ENCODE measurements at regions not wholly inside any gene's neighbourhood (a gene's known extent, or its start where the extent isn't known, plus 50 kb on each side); places are given as distances from the start of the nearest gene placed in this dataset.
"Not testable (repeated sequence)": the region's sequence is repeated elsewhere in the genome, so short reads cannot be mapped to it uniquely, and the experiment has no call there.

DNA sequence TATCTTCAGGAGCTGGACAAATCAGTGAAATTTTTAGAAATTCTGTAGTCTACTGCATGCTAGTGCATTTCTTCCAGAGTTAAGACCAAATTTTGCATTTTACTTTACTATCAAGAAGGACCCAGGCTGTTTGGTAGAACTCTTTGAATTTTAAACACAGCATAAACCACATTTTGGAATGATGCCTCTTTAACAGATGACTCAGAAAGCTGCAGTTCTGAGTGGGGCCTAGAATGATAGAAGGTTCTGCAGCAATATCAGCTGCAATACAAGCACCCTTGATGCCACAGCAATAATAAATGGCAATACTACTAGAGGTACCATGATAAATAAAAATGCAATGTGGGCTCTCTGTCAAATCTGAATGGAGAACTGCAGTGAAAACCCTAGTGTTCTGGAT, 198.7 kb downstream of the TMA16 start:
- no peak for DNase-seq (ENCODE audit: low read depth)

DNA sequence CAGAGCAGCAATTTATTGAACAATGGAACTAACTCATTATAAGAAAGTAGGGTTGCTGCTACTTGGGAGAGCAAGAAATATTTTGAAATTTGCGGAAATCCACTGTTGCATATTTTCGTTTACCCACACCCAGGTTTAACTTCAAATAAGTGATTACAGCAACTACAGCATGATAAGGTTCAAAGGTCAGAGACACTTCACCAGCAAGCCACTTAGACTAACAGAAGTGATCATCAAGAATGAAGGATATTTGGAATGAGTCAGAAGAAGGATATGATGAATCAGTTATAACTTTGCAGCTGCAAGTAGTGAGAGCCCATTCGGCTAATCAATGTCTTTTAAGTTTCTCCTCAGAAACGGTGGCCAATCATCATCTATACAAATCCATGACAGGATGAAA, 199.3 kb downstream of the TMA16 start:
- DNase-seq (ENCODE audit: low read depth), result no peak

DNA sequence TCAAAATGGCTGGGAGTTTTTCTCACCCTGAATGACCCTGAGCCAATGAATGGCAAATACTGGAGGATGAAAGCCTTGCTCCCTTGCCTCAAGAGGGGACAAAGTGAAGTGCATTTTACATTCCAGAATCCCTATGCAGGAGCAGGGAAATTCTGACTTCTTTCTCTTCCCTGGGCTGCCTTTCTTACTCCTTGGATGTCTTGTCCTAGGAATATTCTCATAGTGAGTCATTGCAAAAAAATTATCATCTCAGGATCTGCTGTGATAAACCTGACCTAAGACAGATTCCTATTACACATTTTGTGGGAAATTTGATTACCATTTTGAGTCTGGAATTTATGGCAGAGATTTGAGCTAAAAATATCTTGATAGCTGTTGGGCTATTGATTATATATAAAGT, 199.9 kb downstream of the TMA16 start:
- no peak for DNase-seq (ENCODE audit: low read depth)

DNA sequence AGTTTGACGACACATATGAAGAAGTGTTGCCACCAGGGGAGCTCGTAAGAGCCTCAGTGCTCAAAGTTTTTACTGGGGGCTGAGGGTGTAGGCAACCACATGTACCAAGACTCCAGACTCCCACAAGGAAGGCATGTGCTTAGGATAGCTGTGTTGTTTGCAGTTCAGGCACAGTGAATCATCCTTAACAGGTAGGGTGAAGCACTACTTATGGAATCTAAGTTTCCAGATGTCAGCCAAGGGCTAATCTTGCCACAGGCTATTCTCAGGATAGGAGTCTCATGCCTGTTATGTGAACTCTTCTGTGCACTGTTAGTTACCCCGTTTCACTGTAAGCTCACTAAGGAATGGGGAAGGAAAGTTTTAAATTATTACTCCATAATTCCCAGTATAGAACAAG, 202.6 kb downstream of the TMA16 start:
- no peak for DNase-seq (ENCODE audit: low read depth)

DNA sequence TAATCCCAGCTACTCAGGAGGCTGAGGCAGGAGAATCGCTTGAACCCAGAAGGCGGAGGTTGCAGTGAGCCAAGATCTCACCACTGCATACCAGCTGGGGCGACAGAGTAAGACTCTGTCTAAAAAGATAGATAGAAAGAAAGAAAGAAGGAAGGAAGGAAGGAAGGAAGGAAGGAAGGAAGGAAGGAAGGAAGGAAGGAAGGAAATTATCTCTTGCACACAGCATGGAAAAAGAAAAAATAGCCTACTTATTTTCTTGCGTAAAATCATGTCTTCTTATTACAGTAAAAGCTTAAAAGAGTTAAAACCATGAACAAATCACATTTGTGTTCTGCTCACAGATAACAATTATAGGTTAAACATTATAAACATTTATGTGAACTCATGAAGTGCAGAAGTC, 205.9 kb downstream of the TMA16 start:
- DNase-seq (ENCODE audit: low read depth), result not testable (repeated sequence)

DNA sequence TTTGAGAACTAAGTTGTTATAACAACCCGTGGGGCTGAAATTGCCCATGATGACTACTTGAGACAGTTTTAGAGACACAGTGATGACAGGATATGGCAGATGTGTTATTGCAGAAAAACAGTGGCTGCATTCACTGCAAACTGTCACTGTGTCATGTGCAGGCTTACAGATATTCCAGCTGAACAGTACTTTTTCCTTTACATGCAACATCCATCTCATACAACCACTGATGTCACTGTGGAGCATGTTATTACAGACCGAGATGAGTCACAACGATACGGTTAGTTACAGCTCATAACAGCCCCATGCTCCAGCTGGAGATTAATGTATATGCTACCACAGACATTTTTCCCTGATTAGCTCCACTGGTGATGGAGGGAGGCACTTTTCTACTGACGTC, 207.4 kb downstream of the TMA16 start:
- no peak for DNase-seq (ENCODE audit: low read depth)

DNA sequence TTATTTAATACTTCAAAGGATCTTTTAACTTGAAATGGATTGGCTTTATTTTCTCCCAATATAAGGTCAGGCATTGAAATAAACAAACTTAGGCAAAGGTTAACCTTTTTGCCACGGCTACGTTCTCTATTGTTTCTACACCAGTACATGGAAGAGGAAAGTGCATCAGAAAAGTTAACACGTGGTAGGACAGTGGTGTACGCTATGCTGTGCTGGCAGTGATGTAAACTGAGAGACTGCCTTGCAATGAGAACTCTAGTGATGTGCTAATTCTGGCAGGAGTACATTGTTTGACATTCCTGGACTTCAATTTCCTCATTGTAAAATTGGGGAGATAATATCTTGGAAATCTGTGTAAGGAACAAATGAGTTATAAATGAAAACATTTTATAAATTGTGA, 208.2 kb downstream of the TMA16 start:
- no peak for DNase-seq (ENCODE audit: low read depth)

DNA sequence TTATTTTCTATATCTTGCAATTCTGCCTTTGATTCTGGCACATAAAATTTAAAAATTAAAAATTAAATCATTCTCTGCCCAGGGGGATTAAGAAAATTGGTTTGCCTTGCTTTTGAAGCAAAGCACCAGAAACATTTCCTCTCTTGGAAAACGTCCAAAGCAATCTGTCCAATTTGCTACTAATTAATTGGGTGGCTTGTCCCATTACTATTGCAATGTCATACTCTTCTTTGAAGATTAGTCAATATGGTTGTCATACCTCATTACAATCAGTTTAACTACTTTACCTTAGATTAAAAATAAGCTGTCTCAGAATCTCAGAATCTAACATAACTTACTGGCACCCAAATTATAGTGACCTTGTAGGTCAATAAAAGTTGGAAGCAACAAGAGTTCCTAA, 208.8 kb downstream of the TMA16 start:
- DNase-seq (ENCODE audit: low read depth), result no peak

DNA sequence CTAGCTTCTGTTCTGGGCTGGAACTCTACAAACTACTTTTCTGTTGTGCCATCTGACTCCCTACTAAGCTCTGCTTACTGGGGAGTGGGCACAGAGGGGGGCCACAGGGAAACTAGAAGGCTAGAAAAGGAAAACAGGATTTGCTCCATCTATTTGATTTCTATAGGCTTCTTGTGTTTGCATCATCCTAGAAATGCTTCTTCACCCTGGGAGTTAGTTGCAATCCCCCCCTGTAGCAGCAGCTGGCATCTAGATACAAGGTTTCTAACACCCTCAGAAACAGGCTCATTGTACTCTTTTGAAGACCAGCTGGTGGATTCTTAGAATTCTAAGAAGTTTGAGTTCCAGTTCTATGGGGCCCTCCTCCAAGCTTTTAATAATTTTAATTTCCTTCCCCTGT, 213.4 kb downstream of the TMA16 start:
- DNase-seq (ENCODE audit: low read depth), result no peak

DNA sequence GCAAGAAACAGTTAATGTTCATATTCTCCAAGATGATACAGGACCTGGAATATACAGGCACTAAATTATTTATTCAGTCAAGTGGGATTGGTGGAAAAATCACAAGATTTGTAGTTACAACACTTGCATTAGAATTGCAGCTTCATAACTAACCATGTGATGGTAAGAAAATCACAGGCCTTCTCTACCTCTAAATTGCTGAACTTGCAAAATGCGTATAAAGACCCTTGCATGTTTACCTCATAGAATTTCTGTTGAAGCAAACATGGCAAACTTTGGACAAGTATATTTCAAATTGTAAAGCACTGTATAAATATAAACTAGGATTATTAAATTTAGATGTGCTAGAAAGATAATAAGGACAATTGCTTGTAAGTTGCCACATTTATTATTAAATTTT, 215.1 kb downstream of the TMA16 start:
- no peak for DNase-seq (ENCODE audit: low read depth)

DNA sequence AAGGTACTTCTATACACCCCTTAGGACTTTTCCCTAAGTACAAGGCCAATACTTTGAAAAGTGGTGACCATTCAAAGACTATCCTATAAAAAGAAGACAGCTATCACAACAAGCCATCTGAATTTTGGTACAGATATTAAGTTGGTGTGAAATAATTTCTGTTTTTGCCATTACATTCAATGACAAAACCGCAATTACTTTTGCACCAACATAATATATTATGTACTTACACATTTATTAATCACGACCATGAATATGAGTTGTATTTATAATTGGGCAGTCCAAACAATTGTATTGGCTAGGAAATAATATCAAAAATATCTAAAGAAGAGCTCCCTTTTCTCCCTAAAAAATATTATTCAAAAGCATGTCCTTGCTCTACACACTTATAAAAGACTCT, 215.7 kb downstream of the TMA16 start:
- DNase-seq (ENCODE audit: low read depth), result no peak

DNA sequence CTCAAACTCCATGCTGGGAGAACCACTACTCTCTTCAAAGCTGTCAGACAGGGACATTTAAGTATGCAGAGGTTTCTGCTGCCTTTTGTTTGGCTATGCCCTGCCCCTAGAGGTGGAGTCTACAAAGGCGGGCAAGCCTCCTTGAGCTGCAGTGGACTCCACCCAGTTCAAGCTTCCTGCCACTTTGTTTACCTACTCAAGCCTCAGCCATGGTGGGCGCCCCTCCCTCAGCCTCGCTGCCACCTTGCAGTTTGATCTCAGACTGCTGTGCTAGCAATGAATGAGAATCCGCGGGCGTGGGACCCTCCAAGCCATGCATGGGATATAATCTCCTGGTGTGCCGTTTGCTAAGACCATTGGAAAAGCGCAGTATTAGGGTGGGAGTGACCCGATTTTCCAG, 230.0 kb downstream of the TMA16 start:
- not testable (repeated sequence) for DNase-seq (ENCODE audit: low read depth)

DNA sequence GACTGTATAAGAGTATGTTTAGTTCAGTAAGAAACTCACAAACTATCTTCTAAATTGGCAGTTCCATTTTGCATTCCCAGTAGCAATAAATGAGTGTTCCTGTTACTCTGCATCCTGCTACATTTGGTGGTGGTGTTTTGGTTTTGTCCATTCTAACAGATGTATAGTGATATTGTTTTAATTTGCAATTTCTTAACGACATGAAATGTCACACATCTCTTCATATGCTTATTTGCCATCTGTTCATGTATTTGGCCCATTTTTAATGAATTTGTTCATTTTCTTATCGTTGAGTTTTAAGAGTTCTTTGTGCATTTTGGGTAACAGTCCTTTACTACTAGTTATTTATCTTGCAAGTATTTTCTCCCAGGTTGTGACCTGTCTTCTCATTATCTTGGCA, 232.2 kb downstream of the TMA16 start:
- DNase-seq (ENCODE audit: low read depth), result no peak

DNA sequence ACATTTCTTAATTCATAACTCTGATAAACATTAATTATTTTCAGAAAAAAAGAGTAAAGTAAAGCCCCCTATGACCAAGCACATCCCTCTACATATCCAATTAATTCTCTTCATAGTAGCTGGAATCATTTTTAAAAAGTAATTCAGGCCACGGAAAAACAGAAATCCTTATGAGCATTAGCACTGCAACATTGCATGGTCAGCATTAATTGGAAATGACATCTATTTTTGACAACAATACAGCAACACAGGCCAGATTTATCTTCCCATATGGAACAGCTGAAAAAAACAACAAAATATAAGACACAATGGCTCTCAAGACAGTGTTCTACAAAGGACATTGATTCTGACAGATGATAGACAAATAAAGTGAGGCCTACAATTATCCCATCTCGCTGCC, 236.6 kb downstream of the TMA16 start:
- DNase-seq (ENCODE audit: low read depth), result no peak

DNA sequence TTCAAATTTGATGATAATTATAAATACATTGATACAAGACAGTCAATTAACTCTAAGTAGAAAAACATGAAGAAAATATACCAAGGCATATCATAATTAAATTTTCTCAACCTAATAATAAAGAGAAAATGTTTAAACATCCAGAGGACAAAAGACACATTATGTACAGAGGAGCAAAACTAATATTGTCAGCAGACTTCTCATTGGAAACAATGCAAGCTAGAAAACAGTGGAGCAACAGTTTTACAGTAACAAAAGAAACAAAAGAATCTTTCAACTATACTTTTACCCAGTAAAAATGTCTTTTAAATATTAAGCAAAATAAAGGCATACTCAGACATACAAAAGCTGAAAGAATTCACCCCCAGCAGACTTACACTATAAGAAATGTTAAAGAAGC, 238.0 kb downstream of the TMA16 start:
- no peak for DNase-seq (ENCODE audit: low read depth)

DNA sequence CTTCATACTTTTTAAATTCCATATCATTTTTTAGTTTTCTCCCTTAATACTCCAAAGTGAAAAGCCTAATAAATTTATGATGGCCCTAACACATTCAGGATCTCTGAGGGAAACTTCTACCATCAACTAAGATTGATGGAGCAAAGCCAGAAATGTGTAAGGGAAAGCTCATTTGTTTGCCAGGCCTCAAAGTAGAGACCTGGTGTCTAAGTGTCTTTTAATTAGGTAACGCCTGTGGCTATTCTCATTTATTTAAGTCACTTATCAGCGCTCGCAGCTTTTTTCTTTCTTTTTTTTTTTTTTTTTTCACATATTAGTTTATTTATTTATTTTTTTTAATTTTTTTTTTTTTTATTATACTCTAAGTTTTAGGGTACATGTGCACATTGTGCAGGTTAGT, 242.4 kb downstream of the TMA16 start:
- no peak for DNase-seq (ENCODE audit: low read depth)

DNA sequence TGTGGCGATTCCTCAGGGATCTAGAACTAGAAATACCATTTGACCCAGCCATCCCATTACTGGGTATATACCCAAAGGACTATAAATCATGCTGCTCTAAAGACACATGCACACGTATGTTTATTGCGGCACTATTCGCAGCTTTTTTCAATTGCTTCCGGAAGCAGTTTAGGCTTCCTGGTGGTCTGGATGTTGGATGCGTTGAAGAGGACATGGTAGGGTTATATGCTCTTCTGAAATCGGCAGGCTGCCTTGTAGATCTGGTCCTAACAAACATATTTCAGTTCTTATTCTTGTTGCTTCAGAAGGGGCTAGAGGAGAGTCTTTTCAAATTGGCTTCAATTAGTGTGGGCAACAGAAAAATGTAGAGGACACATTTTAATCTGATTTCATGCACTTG, 243.4 kb downstream of the TMA16 start:
- not testable (repeated sequence) for DNase-seq (ENCODE audit: low read depth)

DNA sequence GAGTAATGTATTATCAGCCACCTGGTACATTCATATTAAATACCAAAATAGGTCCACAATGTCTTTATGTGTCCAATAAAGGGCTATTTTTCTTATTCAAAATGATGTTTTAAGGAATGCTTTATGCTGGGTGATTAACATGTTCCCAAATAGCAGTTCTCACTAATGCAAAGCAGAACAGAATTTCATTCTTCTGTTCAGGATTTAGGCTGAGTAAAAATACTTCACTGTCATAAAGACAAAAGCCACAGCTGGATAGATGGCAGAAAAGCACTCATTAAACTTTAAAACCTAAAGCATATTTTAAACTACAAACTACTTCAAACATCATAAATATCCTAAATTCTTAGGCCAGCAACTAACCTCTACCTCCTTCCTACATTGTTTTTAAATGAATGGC, 244.0 kb downstream of the TMA16 start:
- no peak for DNase-seq (ENCODE audit: low read depth)

DNA sequence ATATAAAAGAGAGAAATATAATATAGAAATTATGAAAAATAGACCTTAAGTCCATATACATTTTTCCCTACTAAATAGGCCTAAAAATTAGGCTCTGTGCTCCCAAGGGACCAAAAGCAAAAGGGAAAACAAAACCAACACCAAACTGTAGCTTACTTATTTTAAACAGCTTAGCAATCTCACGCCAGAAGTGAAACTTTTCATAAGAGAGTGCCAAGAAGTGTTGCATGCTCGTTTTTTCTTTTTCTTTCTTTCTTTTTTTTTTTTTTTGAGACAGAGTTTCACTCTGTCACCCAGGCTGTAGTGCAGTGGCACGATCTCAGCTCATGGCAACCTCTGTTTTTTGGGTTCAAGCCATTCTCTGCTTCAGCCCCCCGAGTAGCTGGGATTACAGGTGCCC, 250.4 kb downstream of the TMA16 start:
- DNase-seq (ENCODE audit: low read depth), result no peak

DNA sequence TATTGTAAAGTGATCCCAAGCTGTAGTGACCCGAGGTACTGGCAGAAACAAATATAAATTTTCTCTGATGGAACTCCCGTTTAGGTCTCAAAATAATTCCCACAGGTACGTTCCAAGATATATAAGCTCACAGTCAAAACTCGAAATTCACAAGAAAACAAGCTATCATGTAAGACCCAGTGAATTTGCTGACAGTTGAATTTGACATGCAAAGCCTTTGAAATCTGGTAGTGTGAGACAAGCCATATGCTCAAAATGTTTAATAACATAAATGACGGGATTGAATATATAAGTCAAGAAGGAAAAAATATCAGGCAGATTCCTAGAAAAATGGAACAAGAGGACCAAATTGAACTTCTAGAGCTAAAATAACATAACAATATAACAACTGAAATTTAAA, 252.8 kb downstream of the TMA16 start:
- no peak for DNase-seq (ENCODE audit: low read depth)

DNA sequence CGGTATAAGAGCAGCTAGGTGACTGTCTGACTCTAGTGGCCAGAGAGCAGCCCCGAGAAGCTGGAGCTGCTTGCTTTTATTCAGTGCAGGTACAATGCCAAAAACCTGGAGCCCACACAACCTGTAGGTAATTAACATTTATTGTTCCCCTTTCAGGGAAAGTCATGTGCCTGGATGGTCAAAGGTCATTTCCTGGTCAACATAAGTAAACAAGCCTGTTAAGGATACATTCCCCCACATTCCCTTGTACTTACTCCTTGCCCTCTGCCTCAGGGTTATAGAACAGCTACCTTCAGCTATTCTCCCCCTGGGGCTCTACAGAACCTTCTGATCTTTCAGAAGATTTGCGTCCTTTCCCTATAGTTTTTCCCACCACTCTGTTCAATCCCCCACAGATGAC, 253.4 kb downstream of the TMA16 start:
- no peak for DNase-seq (ENCODE audit: low read depth)

DNA sequence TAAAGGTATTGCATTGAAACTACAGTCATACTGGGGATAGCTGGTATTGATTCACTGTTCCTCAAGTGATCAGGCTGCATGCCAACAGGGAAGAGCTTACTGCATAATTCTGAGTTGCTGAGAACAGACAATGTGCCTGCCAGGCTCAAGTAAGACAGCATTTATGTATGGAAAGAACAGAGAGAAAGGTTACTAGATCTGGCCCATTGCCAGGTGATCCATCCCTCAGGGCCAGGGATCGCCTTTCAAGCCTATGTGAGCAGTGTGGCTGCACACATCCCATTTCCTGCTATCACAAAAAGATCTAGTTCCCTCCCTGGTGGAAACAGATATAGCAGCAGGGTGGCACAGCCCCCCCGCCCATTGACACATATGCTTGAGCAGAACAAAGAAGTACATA, 254.0 kb downstream of the TMA16 start:
- DNase-seq (ENCODE audit: low read depth), result no peak

DNA sequence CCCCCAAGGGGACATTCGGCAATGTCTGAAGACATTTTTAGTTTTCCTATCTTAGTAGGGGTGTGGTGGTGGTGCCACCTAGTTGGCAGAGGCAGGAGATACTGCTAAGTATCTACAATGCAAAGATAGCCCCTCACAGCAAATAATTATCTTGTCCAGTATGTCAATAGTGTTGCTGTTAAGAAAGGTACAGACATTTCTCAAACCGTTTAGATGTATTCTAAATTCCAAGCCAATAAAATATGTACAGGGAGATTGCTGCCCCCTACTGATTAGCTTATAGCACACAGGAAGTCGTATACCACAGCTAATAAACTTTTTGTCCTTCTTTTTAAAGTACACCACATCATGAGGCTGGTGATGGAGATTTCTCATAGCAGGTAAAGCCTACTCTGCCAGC, 260.5 kb downstream of the TMA16 start:
- no peak for DNase-seq (ENCODE audit: low read depth)

DNA sequence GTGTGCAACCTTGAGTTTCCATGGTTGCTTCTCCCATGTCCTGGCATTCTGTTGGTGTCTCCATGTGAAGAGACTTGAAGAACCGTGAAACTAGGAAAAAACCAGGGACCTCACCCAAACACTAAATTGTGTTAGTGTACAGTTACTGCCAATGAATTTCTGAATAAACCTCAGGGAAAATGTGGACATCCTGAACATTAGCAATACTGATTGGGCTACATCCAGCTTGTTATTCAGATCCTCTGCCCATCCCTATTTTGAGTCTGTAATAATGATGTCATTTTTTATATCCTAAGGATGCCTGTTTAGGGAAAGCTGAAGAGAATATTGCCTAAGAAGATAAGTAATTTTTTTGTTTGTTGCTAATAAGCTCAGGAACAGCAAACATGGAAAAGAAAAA, 262.7 kb downstream of the TMA16 start:
- DNase-seq (ENCODE audit: low read depth), result no peak

DNA sequence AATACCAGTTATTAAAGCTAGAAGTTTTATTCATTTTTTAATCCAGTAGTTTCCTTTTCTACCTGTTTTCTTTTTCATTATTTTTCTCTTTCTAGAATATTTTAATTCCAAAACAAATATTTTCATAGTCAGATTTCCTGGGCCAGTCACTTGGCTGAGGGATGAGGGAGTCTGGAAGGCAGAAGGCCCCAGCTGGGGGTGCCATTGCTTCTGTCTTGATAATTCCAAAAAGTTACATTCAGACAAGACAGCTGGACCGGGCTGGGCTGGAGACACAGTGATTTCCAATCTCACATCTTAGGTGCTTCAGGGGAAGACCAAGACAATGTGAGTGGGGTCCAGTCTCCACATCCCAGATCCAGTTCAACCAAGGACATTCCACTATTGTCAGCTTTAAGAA, 263.5 kb downstream of the TMA16 start:
- DNase-seq (ENCODE audit: low read depth), result no peak

DNA sequence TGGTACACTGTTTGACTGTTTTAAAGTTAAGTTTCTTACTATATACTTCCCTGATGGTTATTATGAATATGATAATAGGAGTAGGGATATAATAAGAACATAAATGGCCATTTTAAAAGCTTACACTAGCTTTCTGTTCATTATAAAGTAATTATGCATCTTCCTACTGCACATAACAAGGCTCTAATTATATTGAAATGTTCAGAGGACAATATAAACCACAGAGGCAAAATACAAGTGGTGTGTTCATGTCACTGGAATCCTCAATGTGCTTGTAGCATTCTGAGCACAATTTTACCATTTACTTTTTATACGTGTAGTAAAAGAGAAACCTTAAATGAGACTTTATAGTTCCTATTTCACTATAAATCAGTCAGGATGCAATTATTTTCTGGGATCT, 268.3 kb downstream of the TMA16 start:
- DNase-seq (ENCODE audit: low read depth), result no peak
